ENCODE measurements at regions not wholly inside any gene's neighbourhood (a gene's known extent, or its start where the extent isn't known, plus 50 kb on each side); places are given as distances from the start of the nearest gene placed in this dataset.

- Histone ChIP-seq H3K36me3 (no peaks in the 10 kb centered on the region), H3K27ac (no peak overlapping the region), H3K4me3 (no peak overlapping the region), H3K27me3 (no peaks in the 10 kb centered on the region), H3K4me1 (peaks cover 8% of the 10 kb centered on the region), H3K9me3 (no peaks in the 10 kb centered on the region)
- no peak for TF ChIP-seq POLR2AphosphoS5 (IDR thresholded peaks at IDR 0.05)
- TF ChIP-seq CTCF (IDR thresholded peaks at IDR 0.05): no peak
- no peak for TF ChIP-seq POLR2A (IDR thresholded peaks at IDR 0.05)
- TF ChIP-seq EP300 (IDR thresholded peaks at IDR 0.05): no peak
- DNase-seq (ENCODE audit: low spot score in 2 of 2): no peak
- 76% methylated on average over 5 of the region's 5 CpGs for WGBS
These were observed 190.1 kb downstream of the SCP2D1 start for GRCh38 chr20:19003366-19004336.

GRCh38 chr20:19004975-19005374, 191.4 kb downstream of the SCP2D1 start:
- no peak for DNase-seq (ENCODE audit: low spot score in 2 of 2)
- 83% methylated on average over 6 of the region's 6 CpGs for WGBS
- no peak for TF ChIP-seq POLR2A (IDR thresholded peaks at IDR 0.05)
- TF ChIP-seq CTCF (IDR thresholded peaks at IDR 0.05): no peak
- TF ChIP-seq EP300 (IDR thresholded peaks at IDR 0.05): no peak
- no peak for TF ChIP-seq POLR2AphosphoS5 (IDR thresholded peaks at IDR 0.05)

GRCh38 chr20:19008497-19008896, 194.9 kb downstream of the SCP2D1 start:
- DNase-seq (ENCODE audit: low spot score in 2 of 2): no peak
- H3K27me3 ChIP-seq: no peaks in the 10 kb centered on the region
- TF ChIP-seq POLR2AphosphoS5 (IDR thresholded peaks at IDR 0.05) (no peak), CTCF (IDR thresholded peaks at IDR 0.05) (no peak), EP300 (IDR thresholded peaks at IDR 0.05) (no peak), POLR2A (IDR thresholded peaks at IDR 0.05) (no peak)
- no peaks in the 10 kb centered on the region for H3K9me3 ChIP-seq
- no peaks in the 10 kb centered on the region for H3K36me3 ChIP-seq
- peaks cover 10% of the 10 kb centered on the region for H3K4me1 ChIP-seq
- no peak overlapping the region for H3K27ac ChIP-seq
- 78% methylated on average over 5 of the region's 5 CpGs for WGBS
- H3K4me3 ChIP-seq: no peak overlapping the region

More at GRCh38 chr20:19004975-19005374, 191.4 kb downstream of the SCP2D1 start:
- Histone ChIP-seq H3K36me3 (no peaks in the 10 kb centered on the region), H3K4me3 (no peak overlapping the region), H3K9me3 (no peaks in the 10 kb centered on the region), H3K27me3 (no peaks in the 10 kb centered on the region), H3K27ac (no peak overlapping the region), H3K4me1 (peaks cover 8% of the 10 kb centered on the region)

GRCh38 chr20:19009081-19009688, 195.6 kb downstream of the SCP2D1 start:
- Histone ChIP-seq H3K36me3 (no peaks in the 10 kb centered on the region), H3K4me3 (no peak overlapping the region), H3K27me3 (no peaks in the 10 kb centered on the region), H3K4me1 (peaks cover 7% of the 10 kb centered on the region), H3K27ac (no peak overlapping the region), H3K9me3 (no peaks in the 10 kb centered on the region)
- DNase-seq (ENCODE audit: low spot score in 2 of 2): no peak
- TF ChIP-seq POLR2A (IDR thresholded peaks at IDR 0.05): no peak
- 67% methylated on average over 4 of the region's 4 CpGs for WGBS

- Histone ChIP-seq H3K36me3 (no peaks in the 10 kb centered on the region), H3K4me1 (peaks cover 10% of the 10 kb centered on the region), H3K27ac (no peak overlapping the region), H3K9me3 (no peaks in the 10 kb centered on the region), H3K27me3 (no peaks in the 10 kb centered on the region), H3K4me3 (no peak overlapping the region)
- no peak for DNase-seq (ENCODE audit: low spot score in 2 of 2)
- WGBS: 63% methylated on average over 7 of the region's 7 CpGs
- TF ChIP-seq POLR2AphosphoS5 (IDR thresholded peaks at IDR 0.05) (no peak), CTCF (IDR thresholded peaks at IDR 0.05) (no peak), EP300 (IDR thresholded peaks at IDR 0.05) (no peak), POLR2A (IDR thresholded peaks at IDR 0.05) (no peak)
These were observed 199.1 kb downstream of the SCP2D1 start for GRCh38 chr20:19012676-19013075.
